ENCODE measurements at regions not wholly inside any gene's neighbourhood (a gene's known extent, or its start where the extent isn't known, plus 50 kb on each side); places are given as distances from the start of the nearest gene placed in this dataset.

GRCh38 chr3:23129817-23130216 is 73.3 kb upstream of the UBE2E2 start:
- no peak for TF ChIP-seq CTCF (IDR thresholded peaks at IDR 0.05)
- no peak for TF ChIP-seq POLR2AphosphoS5 (IDR thresholded peaks at IDR 0.05)
